ENCODE measurements at regions not wholly inside any gene's neighbourhood (a gene's known extent, or its start where the extent isn't known, plus 50 kb on each side); places are given as distances from the start of the nearest gene placed in this dataset.

DNA sequence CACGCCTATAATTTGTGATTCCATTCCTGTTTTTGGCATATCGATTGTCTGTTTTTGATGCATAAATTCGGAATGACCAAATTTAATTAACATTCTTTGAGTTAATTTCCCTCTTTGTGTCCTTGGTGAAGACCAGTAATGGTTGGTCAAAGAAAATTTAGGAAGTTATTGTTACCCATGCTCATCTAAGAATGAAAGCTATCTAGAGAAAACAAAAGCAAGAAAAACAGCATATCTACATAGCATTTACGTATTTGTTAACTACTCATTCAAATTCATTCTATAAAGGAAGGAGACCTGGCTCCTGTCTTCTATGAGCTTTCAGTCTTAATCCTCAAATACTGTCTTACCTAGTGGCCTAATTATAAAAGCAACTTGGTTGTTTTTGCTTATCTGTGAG, 59.2 kb upstream of the CHST9 start:
- DNase-seq, result no peak

DNA sequence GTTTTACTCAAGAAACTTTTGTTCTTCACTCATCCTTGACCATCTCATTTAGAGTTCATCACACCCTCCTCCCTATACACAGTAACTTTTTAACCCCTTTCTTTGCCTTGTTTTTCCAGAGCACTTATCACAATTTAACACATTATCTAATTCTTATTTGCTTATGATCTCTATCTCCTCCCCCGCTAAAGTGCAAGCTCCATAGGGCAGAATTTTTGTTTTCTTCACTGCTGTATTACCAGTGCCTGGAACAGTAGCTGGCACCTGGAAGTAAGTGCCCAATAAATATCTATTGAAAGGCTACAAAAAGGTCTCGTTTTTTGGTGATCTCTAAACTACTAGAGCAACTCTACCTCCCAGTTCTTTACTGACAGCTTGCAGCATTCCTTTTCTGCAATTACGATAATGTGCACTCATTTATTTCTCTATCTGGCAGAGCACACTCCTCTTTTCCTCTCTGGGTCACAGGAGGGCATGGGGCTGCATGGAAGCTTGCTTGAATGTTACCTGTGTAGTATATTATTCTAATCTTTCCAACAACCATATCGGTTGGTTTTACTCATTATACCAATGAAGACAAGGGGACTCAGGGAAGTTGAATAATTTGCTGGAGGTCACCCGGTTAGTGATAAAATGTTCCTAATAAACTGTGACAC, 57.4 kb upstream of the CHST9 start:
- no peak for DNase-seq

DNA sequence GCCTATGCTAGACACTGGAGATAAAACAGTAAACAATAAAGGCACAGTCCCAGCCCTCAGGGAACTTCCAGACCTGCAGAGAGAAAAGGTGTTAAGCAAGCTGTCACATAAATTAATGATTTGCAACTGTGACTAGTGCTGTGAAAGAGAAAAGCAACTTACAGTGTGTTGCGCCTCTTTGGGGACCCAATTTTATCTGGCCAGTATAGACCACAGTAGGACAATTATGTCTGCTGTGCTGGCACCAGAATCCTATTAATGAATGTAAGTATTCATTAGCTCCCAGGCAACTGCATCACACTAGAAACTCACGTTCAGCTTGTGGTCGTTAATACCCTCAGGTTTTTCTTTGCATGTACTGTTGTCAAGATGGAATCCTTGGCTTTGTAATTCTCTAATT, 55.3 kb upstream of the CHST9 start:
- no peak for DNase-seq

DNA sequence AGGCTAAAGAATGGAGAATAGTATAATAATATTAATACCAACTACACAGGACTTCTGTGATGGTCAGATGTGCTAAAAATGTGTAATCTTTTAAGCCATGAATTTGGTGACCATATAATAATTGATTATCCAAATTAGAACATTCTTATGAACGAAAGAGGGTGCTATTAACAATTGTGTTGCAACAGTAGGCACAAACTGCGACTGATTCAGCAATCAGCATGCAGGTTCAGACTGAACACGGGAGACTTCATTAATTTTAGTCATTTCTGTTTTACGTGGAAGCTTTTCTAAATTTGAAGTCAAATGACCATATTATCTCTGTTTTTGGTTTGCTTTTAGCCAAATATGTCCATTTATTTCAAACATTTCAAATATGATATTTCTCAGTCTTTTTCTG, 54.6 kb upstream of the CHST9 start:
- DNase-seq, result no peak

DNA sequence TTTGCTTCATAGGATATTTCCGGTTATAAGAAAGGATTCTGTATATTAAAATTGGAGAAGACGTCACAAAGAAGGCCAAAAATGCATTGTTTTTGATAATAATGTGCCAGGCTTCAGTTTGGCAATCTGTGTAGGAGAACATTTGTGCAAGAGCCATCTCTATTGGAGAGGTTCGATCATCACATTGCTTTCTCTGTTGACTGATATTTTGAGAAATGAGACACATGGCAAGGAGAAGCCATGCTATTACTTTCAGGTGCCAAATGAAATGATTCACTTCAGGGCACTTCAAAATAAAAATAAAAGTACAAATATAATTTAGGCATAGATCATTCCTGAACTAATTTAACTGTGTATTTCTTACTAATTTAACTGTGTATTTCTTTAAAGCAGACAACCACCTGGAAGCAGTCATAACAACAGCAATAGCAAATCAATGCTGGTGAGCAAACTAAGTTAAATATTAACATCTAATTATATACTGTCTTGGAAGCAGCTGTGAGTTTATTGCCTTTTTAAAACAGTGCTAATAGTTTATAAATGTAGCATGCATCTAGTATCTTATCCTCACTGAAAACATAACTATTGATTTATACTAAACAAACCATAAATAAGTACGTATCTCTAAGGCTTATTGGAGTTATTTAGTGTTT, 50.2 kb upstream of the CHST9 start:
- DNase-seq, result no peak
